ENCODE measurements at regions not wholly inside any gene's neighbourhood (a gene's known extent, or its start where the extent isn't known, plus 50 kb on each side); places are given as distances from the start of the nearest gene placed in this dataset.

GRCh38 chr5:104443706-104444105 lies 881.1 kb upstream of the NUDT12 start:
- TF ChIP-seq CTCF (IDR thresholded peaks at IDR 0.05; ENCODE audit: low read depth, low read length, missing control alignments), result no peak
- no peak overlapping the region for H3K4me3 ChIP-seq (ENCODE audit: low read depth, low read length)
- DNase-seq (ENCODE audit: low read depth), result no peak
- in situ Hi-C loops (cut with HindIII; ENCODE audit: low sequenced_read_pairs), result no loop called here

- in situ Hi-C loops (cut with HindIII; ENCODE audit: low sequenced_read_pairs), result no loop called here
- H3K4me3 ChIP-seq (ENCODE audit: low read depth, low read length), result no peak overlapping the region
- no peak for DNase-seq (ENCODE audit: low read depth)
- TF ChIP-seq CTCF (IDR thresholded peaks at IDR 0.05; ENCODE audit: low read depth, low read length, missing control alignments), result no peak
These were observed 869.4 kb upstream of the NUDT12 start for GRCh38 chr5:104431981-104432380.

GRCh38 chr5:104431002-104431620 lies 868.5 kb upstream of the NUDT12 start:
- no peak overlapping the region for H3K4me3 ChIP-seq (ENCODE audit: low read depth, low read length)
- in situ Hi-C loops (cut with HindIII; ENCODE audit: low sequenced_read_pairs), result no loop called here
- TF ChIP-seq CTCF (IDR thresholded peaks at IDR 0.05; ENCODE audit: low read depth, low read length, missing control alignments), result no peak
- no peak for DNase-seq (ENCODE audit: low read depth)

GRCh38 chr5:104429911-104430310 lies 867.3 kb upstream of the NUDT12 start:
- in situ Hi-C loops (cut with HindIII; ENCODE audit: low sequenced_read_pairs), result no loop called here
- H3K4me3 ChIP-seq (ENCODE audit: low read depth, low read length), result no peak overlapping the region
- DNase-seq (ENCODE audit: low read depth), result no peak
- TF ChIP-seq CTCF (IDR thresholded peaks at IDR 0.05; ENCODE audit: low read depth, low read length, missing control alignments), result no peak

- no peak overlapping the region for H3K4me3 ChIP-seq (ENCODE audit: low read depth, low read length)
- no peak for TF ChIP-seq CTCF (IDR thresholded peaks at IDR 0.05; ENCODE audit: low read depth, low read length, missing control alignments)
- no peak for DNase-seq (ENCODE audit: low read depth)
- in situ Hi-C loops (cut with HindIII; ENCODE audit: low sequenced_read_pairs), result no loop called here
These were observed 858.8 kb upstream of the NUDT12 start for GRCh38 chr5:104421431-104421830.

GRCh38 chr5:104418056-104418455 lies 855.5 kb upstream of the NUDT12 start:
- DNase-seq (ENCODE audit: low read depth), result no peak
- H3K4me3 ChIP-seq (ENCODE audit: low read depth, low read length), result no peak overlapping the region
- TF ChIP-seq CTCF (IDR thresholded peaks at IDR 0.05; ENCODE audit: low read depth, low read length, missing control alignments), result no peak
- in situ Hi-C loops (cut with HindIII; ENCODE audit: low sequenced_read_pairs), result no loop called here
